Aorta (tissue), 5 donors: ENCODE measurements at regions not wholly inside any gene's neighbourhood (a gene's known extent, or its start where the extent isn't known, plus 50 kb on each side); places are given as distances from the start of the nearest gene placed in this dataset.
"Not testable (repeated sequence)": the region's sequence is repeated elsewhere in the genome, so short reads cannot be mapped to it uniquely, and the experiment has no call there.

Source experiments
- ATAC-seq: fragments of 200-7000 bp; cut with Tn5 transposase; one replicate; pipeline ENCODE4 v1.9.1; 2022; ENCODE audit warnings: moderate library complexity; ENCODE audit not compliant: low FRiP score
- DNase-seq, 2 donors: peaks; one replicate each; pipeline ENCODE4 v3.0.0-alpha.2; 2020
- H3K27ac ChIP-seq, 2 donors: one replicate each; pipeline ENCODE4 v1.5.1; 2013; ENCODE audit warnings: low read length in 2 of 2, mild to moderate bottlenecking in 2 of 2, moderate library complexity in 2 of 2, control low read depth in 1 of 2, inconsistent platforms in 1 of 2, low read depth in 1 of 2
- H3K27me3 ChIP-seq, 2 donors: one replicate each; pipeline ENCODE4 v1.6.1; 2013; ENCODE audit warnings: control low read depth in 1 of 2, low read length in 1 of 2, mild to moderate bottlenecking in 1 of 2, moderate library complexity in 1 of 2; ENCODE audit not compliant: insufficient read depth in 2 of 2, control insufficient read depth in 1 of 2
- H3K36me3 ChIP-seq, 2 donors: one replicate each; pipeline ENCODE4 v1.6.1; 2013; ENCODE audit warnings: control low read depth in 1 of 2, low read length in 1 of 2, mild to moderate bottlenecking in 1 of 2; ENCODE audit not compliant: insufficient read depth in 2 of 2, control insufficient read depth in 1 of 2
- H3K4me1 ChIP-seq, 2 donors: one replicate each; pipeline ENCODE4 v1.6.1; 2013; ENCODE audit warnings: low read length in 2 of 2, control low read depth in 1 of 2, mild to moderate bottlenecking in 1 of 2, moderate library complexity in 1 of 2; ENCODE audit not compliant: insufficient read depth in 2 of 2, control insufficient read depth in 1 of 2
- H3K4me3 ChIP-seq, 2 donors: one replicate each; pipeline ENCODE4 v1.5.1; 2013; ENCODE audit warnings: low read length in 2 of 2, control low read depth in 1 of 2, mild to moderate bottlenecking in 1 of 2
- H3K9me3 ChIP-seq: one replicate; pipeline ENCODE4 v1.6.1; 2013; ENCODE audit warnings: mild to moderate bottlenecking, low read length; ENCODE audit not compliant: control insufficient read depth
- WGBS, 2 donors: extraction: QIAGEN DNeasy Blood & Tissue Kit; methylation state at CpG; one replicate each; pipeline ENCODE4 v1.1.7; 2013; 5-methylcytosine and 5-hydroxymethylcytosine counted together
- intact Hi-C, 2 donors: fragments of 100-400 bp; cut with DNase I; formaldehyde crosslinking; loops; one replicate each; pipeline versions ENCODE4 v1.14.2 to v1.15.0; 2022
- donor health status: healthy with polysubstance abuse.
- donor health status: Bipolar disorder and iron deficiency.
- donor health status: DM: no; HTN: no; CAD: no.
- donor health status: DM: no; HTN: no; CAD: no.
- donor health status: DM: yes; HTN: yes; CAD: no.

GRCh38 chr6:3529232-3529631 lies 72.4 kb upstream of the SLC22A23 start:
- no peak overlapping the region for H3K4me3 ChIP-seq
- H3K27me3 ChIP-seq = no peaks in the 10 kb centered on the region
- no peaks in the 10 kb centered on the region for H3K4me1 ChIP-seq
- no peak overlapping the region for H3K27ac ChIP-seq
- DNase-seq (no peak), ATAC-seq (no peak)
- no peaks in the 10 kb centered on the region for H3K36me3 ChIP-seq
- H3K9me3 ChIP-seq = no peaks in the 10 kb centered on the region
- intact Hi-C loops = no loop called here
- 90 to 93% methylated on average over 7 of the region's 7 CpGs for WGBS, 2 donors

DNA sequence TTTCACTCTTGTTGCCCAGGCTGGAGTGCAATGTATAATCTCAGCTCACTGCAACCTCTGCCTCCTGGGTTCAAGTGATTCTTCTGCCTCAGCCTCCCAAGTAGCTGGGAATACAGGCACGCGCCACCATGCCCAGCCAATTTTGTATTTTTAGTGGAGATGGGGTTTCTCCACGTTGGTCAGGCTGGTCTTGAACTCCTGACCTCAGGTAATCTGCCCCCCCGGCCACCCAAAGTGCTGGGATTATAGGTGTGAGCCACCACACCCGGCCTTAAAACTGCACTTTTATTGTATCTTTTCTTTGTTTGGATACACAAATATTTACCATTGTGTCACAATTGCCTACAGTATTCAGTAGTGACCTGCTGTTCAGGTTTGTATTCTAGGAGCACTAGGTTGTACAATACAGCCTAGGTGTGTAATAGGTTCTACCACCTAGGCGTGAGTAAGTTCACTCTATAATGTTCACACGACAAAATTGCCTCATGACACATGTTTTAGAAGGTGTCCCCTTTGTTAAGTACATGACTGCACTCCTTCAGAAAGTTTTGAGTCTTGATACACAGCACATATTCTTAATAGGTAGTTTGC lies 71.3 kb upstream of the SLC22A23 start:
- ATAC-seq, H3K36me3 ChIP-seq, H3K9me3 ChIP-seq, H3K27ac ChIP-seq, H3K27me3 ChIP-seq, H3K4me1 ChIP-seq, H3K4me3 ChIP-seq, intact Hi-C loops, DNase-seq: not testable (repeated sequence)
- WGBS, 2 donors = 93 to 94% methylated on average over 7 of the region's 7 CpGs

GRCh38 chr6:3527651-3527977 lies 70.8 kb upstream of the SLC22A23 start:
- Histone ChIP-seq H3K27ac (no peak overlapping the region), H3K36me3 (no peaks in the 10 kb centered on the region), H3K4me1 (peaks cover 0 to 5% of the 10 kb centered on the region in 2 donors), H3K27me3 (no peaks in the 10 kb centered on the region), H3K4me3 (no peak overlapping the region), H3K9me3 (no peaks in the 10 kb centered on the region)
- DNase-seq (no peak), ATAC-seq (no peak)
- intact Hi-C loops = no loop called here
- 46% methylated on average over 4 of the region's 4 CpGs for WGBS, 2 donors

DNA sequence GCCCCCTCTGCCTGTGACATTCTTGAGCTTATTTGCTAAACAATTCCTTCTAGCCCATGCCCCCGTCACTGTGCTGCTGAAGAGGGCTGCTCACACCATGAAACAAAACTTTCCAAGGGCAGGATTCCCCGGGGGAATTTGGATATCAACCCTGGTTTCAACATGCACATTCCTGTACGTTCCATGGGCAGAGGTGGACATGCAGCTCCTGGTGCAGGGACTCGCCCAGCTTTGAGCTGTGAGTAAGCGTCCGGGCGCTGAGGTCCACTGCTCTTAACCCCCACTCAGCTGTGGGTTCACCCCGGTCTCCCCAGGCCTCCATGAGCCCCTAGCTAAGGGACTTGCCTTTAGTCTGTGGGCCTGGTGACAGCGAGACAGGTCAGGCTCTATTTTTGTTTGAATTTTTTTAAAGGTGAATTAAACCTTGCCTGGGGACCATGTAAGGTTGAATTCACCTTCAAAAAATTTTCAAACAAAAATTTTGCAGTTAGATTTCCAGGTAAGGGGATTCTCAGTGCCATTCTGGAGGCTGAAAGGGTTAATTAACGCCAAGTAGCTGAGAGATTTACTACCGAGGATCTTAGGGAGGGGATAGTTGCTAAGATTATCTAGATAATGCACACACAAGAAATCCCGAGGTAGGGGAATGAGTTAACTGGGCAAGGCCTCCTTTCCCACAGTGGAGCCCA lies 70.3 kb upstream of the SLC22A23 start:
- Histone ChIP-seq H3K4me3 (no peak overlapping the region), H3K9me3 (no peaks in the 10 kb centered on the region), H3K36me3 (no peaks in the 10 kb centered on the region), H3K4me1 (peaks cover 0 to 5% of the 10 kb centered on the region in 2 donors), H3K27me3 (no peaks in the 10 kb centered on the region), H3K27ac (no peak overlapping the region)
- intact Hi-C loops = no loop called here
- WGBS, 2 donors = 69 to 74% methylated on average over 12 of the region's 12 CpGs
- DNase-seq (no peak), ATAC-seq (no peak)

GRCh38 chr6:3525915-3526314 lies 69.1 kb upstream of the SLC22A23 start:
- no peak overlapping the region for H3K4me3 ChIP-seq
- 94 to 96% methylated on average over 6 of the region's 6 CpGs for WGBS, 2 donors
- no peaks in the 10 kb centered on the region for H3K36me3 ChIP-seq
- ATAC-seq (no peak), DNase-seq (no peak)
- H3K9me3 ChIP-seq = no peaks in the 10 kb centered on the region
- intact Hi-C loops = no loop called here
- no peak overlapping the region for H3K27ac ChIP-seq
- H3K4me1 ChIP-seq = peaks cover 0 to 5% of the 10 kb centered on the region in 2 donors
- no peaks in the 10 kb centered on the region for H3K27me3 ChIP-seq

- ATAC-seq (no peak), DNase-seq (no peak)
- Histone ChIP-seq H3K36me3 (no peaks in the 10 kb centered on the region), H3K9me3 (peaks cover 2% of the 10 kb centered on the region), H3K4me3 (no peak overlapping the region), H3K27me3 (no peaks in the 10 kb centered on the region), H3K27ac (no peak overlapping the region), H3K4me1 (peaks cover 0 to 5% of the 10 kb centered on the region in 2 donors)
- WGBS, 2 donors = 90 to 92% methylated on average over 2 of the region's 2 CpGs
- intact Hi-C loops = no loop called here
Observed at GRCh38 chr6:3524456-3524855, 67.6 kb upstream of the SLC22A23 start.

GRCh38 chr6:3523966-3524365 lies 67.1 kb upstream of the SLC22A23 start:
- Histone ChIP-seq H3K4me3 (no peak overlapping the region), H3K4me1 (peaks cover 0 to 5% of the 10 kb centered on the region in 2 donors), H3K9me3 (peaks cover 2% of the 10 kb centered on the region), H3K36me3 (no peaks in the 10 kb centered on the region), H3K27ac (no peak overlapping the region), H3K27me3 (no peaks in the 10 kb centered on the region)
- 90 to 93% methylated on average over 7 of the region's 7 CpGs for WGBS, 2 donors
- DNase-seq = no peak
- intact Hi-C loops = no loop called here
- ATAC-seq = no peak

- peaks cover 2% of the 10 kb centered on the region for H3K9me3 ChIP-seq
- ATAC-seq = peak; percentile 56
- WGBS, 2 donors = 13 to 20% methylated on average over 5 of the region's 5 CpGs
- H3K27me3 ChIP-seq = no peaks in the 10 kb centered on the region
- H3K36me3 ChIP-seq = no peaks in the 10 kb centered on the region
- peaks cover 0 to 5% of the 10 kb centered on the region in 2 donors for H3K4me1 ChIP-seq
- H3K27ac ChIP-seq = no peak overlapping the region
- no peak for DNase-seq
- no peak overlapping the region for H3K4me3 ChIP-seq
- intact Hi-C loops = no loop called here
Observed at GRCh38 chr6:3523271-3523670, 66.4 kb upstream of the SLC22A23 start.

DNA sequence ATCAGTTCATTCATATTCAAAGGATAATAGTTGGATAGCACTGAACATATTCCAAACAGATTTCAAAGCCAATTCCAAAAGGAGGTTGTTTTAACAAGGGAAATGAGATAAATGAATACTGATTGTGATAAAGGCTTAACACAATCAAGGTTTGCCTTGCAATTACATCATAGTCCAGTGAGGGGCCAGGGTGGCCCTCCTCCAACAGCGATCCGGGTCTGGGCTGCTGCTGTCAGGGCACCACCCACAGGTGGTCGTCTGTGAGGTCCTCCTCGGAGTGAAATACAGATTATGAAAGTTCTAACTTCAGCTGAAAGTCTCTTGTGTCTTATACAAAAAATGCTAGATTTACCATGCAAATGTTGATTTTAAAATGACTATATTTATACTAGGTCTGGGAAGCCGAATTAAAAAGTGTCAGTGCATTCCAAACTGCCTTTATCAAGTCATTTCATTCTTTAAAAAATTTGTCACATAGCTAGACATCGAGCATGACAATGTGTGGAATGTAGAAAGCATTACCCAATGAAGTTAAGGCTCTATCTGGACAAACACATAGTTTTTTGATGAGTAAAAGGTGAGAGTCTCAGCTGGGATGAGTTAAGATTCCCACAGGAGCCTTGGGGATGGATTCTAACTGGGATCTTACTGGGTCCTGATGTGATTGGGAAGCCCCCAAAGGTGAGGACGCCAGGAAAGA lies 65.9 kb upstream of the SLC22A23 start:
- intact Hi-C loops = no loop called here
- 7 to 15% methylated on average over 7 of the region's 7 CpGs for WGBS, 2 donors
- no peak for DNase-seq

More for the DNA sequence above, 65.9 kb upstream of the SLC22A23 start:
- H3K4me3 ChIP-seq = no peak overlapping the region
- peaks cover 2% of the 10 kb centered on the region for H3K9me3 ChIP-seq
- H3K4me1 ChIP-seq = peaks cover 0 to 5% of the 10 kb centered on the region in 2 donors
- H3K27me3 ChIP-seq = no peaks in the 10 kb centered on the region
- no peaks in the 10 kb centered on the region for H3K36me3 ChIP-seq
- no peak for ATAC-seq
- no peak overlapping the region for H3K27ac ChIP-seq
